Hepatocyte (in vitro differentiated cells): ENCODE measurements at regions not wholly inside any gene's neighbourhood (a gene's known extent, or its start where the extent isn't known, plus 50 kb on each side); places are given as distances from the start of the nearest gene placed in this dataset.

Source experiments
- DNase-seq: peaks from one replicate; pipeline ENCODE4 v3.0.0-alpha.2; 2016; ENCODE audit warnings: low spot score
- H2AFZ ChIP-seq: fragments of 200-600 bp; sonication (generic); 2 replicates; pipeline ENCODE4 v1.6.0; 2016; ENCODE audit warnings: antibody characterized with exemption, mild to moderate bottlenecking
- H3K27ac ChIP-seq: fragments of 200-600 bp; sonication (generic); 2 replicates; pipeline ENCODE4 v1.5.1; 2016; ENCODE audit warnings: mild to moderate bottlenecking
- H3K27me3 ChIP-seq: fragments of 200-600 bp; sonication (generic); 2 replicates; pipeline ENCODE4 v1.6.1; 2016
- H3K36me3 ChIP-seq: fragments of 200-600 bp; sonication (generic); replicated peaks from 2 replicates; pipeline ENCODE4 v1.5.1; 2016; ENCODE audit warnings: low read depth; ENCODE audit not compliant: insufficient read depth
- H3K4me1 ChIP-seq: fragments of 200-600 bp; sonication (generic); 2 replicates; pipeline ENCODE4 v1.5.1; 2016; ENCODE audit warnings: mild to moderate bottlenecking, moderate library complexity; ENCODE audit not compliant: insufficient read depth
- H3K4me2 ChIP-seq: fragments of 200-600 bp; sonication (generic); 2 replicates; pipeline ENCODE4 v1.6.0; 2016
- H3K4me3 ChIP-seq: fragments of 200-600 bp; sonication (generic); 2 replicates; pipeline ENCODE4 v1.5.1; 2016; ENCODE audit warnings: mild to moderate bottlenecking
- H3K79me2 ChIP-seq: fragments of 200-600 bp; sonication (generic); 2 replicates; pipeline ENCODE4 v1.6.0; 2017; ENCODE audit warnings: mild to moderate bottlenecking
- H3K9me2 ChIP-seq: fragments of 200-600 bp; sonication (generic); replicated peaks from 2 replicates; pipeline ENCODE4 v1.6.0; 2017; ENCODE audit warnings: mild to moderate bottlenecking; ENCODE audit not compliant: insufficient read depth
- H3K9me3 ChIP-seq: fragments of 200-600 bp; sonication (generic); 2 replicates; pipeline ENCODE4 v1.5.1; 2016; ENCODE audit warnings: low read depth, mild to moderate bottlenecking
- H4K20me1 ChIP-seq: fragments of 200-600 bp; sonication (generic); 2 replicates; pipeline ENCODE4 v1.6.0; 2016; ENCODE audit warnings: mild to moderate bottlenecking; ENCODE audit not compliant: insufficient read depth, poor library complexity, severe bottlenecking
- CTCF ChIP-seq: fragments of 200-600 bp; sonication (generic); IDR thresholded peaks from 2 replicates; pipeline ENCODE4 v1.5.1; 2016; ENCODE audit warnings: antibody characterized with exemption, mild to moderate bottlenecking; ENCODE audit not compliant: poor library complexity
- EZH2 ChIP-seq: fragments of 200-600 bp; sonication (generic); IDR thresholded peaks from 2 replicates; pipeline ENCODE4 v1.6.1; 2016; ENCODE audit warnings: antibody characterized with exemption, mild to moderate bottlenecking, borderline replicate concordance
- EZH2phosphoT487 ChIP-seq: fragments of 200-600 bp; sonication (generic); IDR thresholded peaks from one replicate; pipeline ENCODE4 v1.6.1; 2018; ENCODE audit warnings: antibody characterized with exemption, mild to moderate bottlenecking, low read depth, moderate library complexity; ENCODE audit not compliant: unreplicated experiment, severe bottlenecking
- WGBS: methylation state at CpG from one replicate; pipeline ENCODE4 v1.1.6; 2016; ENCODE audit warnings: low lambda C conversion rate; ENCODE audit errors: missing lambda C conversion rate; 5-methylcytosine and 5-hydroxymethylcytosine counted together

- Histone ChIP-seq H3K27ac (no peak overlapping the region), H3K4me3 (no peak overlapping the region), H3K9me2 (no peaks in the 10 kb centered on the region), H2AFZ (no peak overlapping the region), H3K4me2 (no peak overlapping the region), H3K27me3 (no peaks in the 10 kb centered on the region), H3K9me3 (no peaks in the 10 kb centered on the region), H3K79me2 (no peaks in the 10 kb centered on the region), H4K20me1 (no peaks in the 10 kb centered on the region), H3K36me3 (no peaks in the 10 kb centered on the region), H3K4me1 (no peaks in the 10 kb centered on the region)
- 94% methylated on average over 9 of the region's 9 CpGs for WGBS
- TF ChIP-seq EZH2phosphoT487 (no peak), EZH2 (no peak), CTCF (no peak)
- no peak for DNase-seq
These were observed 108.6 kb upstream of the SMAD3 start for GRCh38 chr15:66956672-66957430.

GRCh38 chr15:66957431-66957720, 108.0 kb upstream of the SMAD3 start:
- Histone ChIP-seq H3K9me3 (no peaks in the 10 kb centered on the region), H3K4me1 (no peaks in the 10 kb centered on the region), H2AFZ (no peak overlapping the region), H3K79me2 (no peaks in the 10 kb centered on the region), H3K36me3 (no peaks in the 10 kb centered on the region), H4K20me1 (no peaks in the 10 kb centered on the region), H3K27ac (no peak overlapping the region), H3K9me2 (no peaks in the 10 kb centered on the region), H3K27me3 (no peaks in the 10 kb centered on the region), H3K4me3 (no peak overlapping the region), H3K4me2 (no peak overlapping the region)
- WGBS, result 95% methylated on average over 1 of the region's 1 CpG
- TF ChIP-seq EZH2phosphoT487 (no peak), EZH2 (no peak), CTCF (no peak)
- DNase-seq, result no peak

GRCh38 chr15:66959066-66959465, 106.3 kb upstream of the SMAD3 start:
- Histone ChIP-seq H3K79me2 (no peaks in the 10 kb centered on the region), H3K4me1 (no peaks in the 10 kb centered on the region), H4K20me1 (no peaks in the 10 kb centered on the region), H3K36me3 (no peaks in the 10 kb centered on the region), H3K27me3 (no peaks in the 10 kb centered on the region), H3K27ac (no peak overlapping the region), H3K9me3 (no peaks in the 10 kb centered on the region), H3K9me2 (no peaks in the 10 kb centered on the region), H3K4me2 (no peak overlapping the region), H2AFZ (no peak overlapping the region), H3K4me3 (no peak overlapping the region)
- DNase-seq, result no peak
- TF ChIP-seq EZH2phosphoT487, result no peak
- 92% methylated on average over 10 of the region's 10 CpGs for WGBS

- no peak overlapping the region for H3K4me2 ChIP-seq
- no peak for TF ChIP-seq EZH2phosphoT487
- TF ChIP-seq EZH2, result no peak
- TF ChIP-seq CTCF, result no peak
- no peaks in the 10 kb centered on the region for H3K4me1 ChIP-seq
- H4K20me1 ChIP-seq, result no peaks in the 10 kb centered on the region
- no peak overlapping the region for H3K27ac ChIP-seq
- no peak for DNase-seq
- H3K9me2 ChIP-seq, result no peaks in the 10 kb centered on the region
- no peaks in the 10 kb centered on the region for H3K79me2 ChIP-seq
- no peak overlapping the region for H3K4me3 ChIP-seq
- no peaks in the 10 kb centered on the region for H3K27me3 ChIP-seq
- H3K36me3 ChIP-seq, result no peaks in the 10 kb centered on the region
- H2AFZ ChIP-seq, result no peak overlapping the region
- 59% methylated on average over 3 of the region's 3 CpGs for WGBS
- no peaks in the 10 kb centered on the region for H3K9me3 ChIP-seq
These were observed 105.5 kb upstream of the SMAD3 start for GRCh38 chr15:66959875-66960274.
